ENCODE measurements at regions not wholly inside any gene's neighbourhood (a gene's known extent, or its start where the extent isn't known, plus 50 kb on each side); places are given as distances from the start of the nearest gene placed in this dataset.

DNA sequence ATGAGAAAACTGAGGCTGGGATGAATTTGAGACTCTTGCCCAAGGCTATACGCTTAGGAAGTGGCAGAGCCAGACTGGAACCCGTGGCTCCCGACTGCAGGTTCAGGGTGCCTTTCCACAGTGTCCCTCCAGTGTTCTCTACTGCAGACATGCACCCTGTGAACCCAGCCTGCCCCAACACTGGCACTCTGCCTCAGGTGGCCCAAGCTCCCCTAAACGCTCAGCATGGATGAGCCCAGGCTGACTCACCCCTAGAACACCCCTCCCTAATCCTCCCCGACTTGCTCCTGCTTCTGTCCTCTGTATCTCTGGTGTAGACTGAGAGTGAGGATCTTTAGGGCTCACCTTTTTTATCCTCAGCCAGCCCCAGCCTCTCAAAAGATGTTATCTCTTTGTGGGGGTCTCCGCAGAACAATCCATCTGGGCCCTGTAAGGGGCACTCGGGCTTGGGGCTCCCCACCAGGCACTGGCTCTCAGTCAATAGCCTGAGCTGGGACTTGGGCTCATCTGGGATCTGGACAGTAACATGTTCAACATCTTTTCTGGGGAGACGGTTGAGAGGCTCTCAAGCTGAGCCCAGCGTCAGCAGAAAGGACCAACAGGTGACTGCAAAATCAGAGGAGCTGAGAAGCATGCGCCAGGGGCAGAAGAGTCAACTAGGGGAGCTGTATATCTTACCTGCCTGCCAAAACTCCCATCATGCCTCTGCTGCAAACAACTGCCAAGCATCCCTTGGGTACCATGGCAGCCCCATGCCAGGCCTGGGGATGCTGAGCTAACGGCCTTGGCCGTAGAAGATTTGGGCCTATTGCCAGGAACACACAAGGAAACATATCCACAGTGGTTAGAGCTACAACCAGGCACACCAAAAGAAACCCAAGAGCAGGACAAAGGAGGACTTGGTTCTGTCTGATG, 176.2 kb downstream of the BUD13 start:
- no peak for DNase-seq

- DNase-seq, result no peak
Observed at GRCh38 chr11:116595305-116595880, 177.4 kb downstream of the BUD13 start.

DNA sequence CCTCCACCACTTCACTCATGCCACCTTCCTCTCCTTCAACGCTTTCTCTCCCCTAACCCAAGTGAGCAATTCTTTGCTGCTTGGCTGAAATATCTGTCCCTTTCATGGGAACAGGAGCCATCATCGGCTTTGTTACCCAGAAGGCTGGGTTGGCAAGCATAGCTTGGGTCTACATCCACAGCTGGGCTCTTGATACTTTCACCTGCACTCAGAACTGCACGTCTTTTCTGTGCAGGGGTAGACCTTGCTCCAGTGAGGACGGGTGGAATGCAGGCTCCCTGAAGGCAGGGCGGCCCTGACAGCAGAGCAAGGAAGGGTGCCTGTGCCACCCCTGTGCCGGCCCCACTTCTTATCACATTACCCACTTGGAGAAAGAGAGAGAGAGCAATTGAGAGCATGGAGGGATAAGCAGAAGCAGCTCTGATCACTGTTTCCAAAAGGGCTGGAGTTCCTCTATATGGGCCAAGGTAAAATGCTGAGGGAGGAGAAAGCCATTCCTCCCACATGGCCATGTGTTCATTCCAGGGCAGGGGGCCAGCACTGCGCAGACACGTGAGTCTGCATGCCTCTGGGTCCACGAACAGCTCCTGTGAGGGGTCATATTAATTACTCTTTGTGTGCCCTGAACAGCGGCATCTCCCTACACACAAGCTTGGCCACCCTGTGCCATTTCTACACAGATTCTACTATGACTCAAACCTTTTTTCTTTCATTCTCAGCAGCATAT, 181.8 kb downstream of the BUD13 start:
- no peak for DNase-seq

DNA sequence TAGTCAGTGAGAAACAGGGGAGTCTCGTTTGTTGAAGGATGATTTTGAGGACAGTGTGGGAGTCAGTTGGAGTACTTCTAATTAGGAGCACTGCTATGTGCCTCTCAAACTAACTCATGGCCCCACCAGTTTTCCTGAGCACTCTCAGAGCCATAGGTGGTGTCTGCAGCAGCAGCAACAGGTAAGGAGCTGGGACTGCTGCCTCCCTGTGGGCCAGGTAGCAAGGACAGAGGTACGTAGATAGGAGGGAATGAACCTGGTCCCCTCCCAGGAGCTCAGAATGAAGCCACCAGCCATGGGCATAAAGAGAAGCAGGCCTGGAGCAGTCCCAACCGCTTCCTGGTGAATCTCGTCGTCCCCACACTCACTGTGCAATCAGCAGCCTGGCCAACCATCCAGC, 183.4 kb downstream of the BUD13 start:
- DNase-seq, result no peak

- DNase-seq, result no peak
Observed at GRCh38 chr11:116586392-116586791, 186.4 kb downstream of the BUD13 start.

GRCh38 chr11:116582571-116582970, 190.2 kb downstream of the BUD13 start:
- no peak for DNase-seq

GRCh38 chr11:116581349-116581748, 191.4 kb downstream of the BUD13 start:
- DNase-seq, result no peak

GRCh38 chr11:116580799-116581198, 192.0 kb downstream of the BUD13 start:
- DNase-seq, result no peak

DNA sequence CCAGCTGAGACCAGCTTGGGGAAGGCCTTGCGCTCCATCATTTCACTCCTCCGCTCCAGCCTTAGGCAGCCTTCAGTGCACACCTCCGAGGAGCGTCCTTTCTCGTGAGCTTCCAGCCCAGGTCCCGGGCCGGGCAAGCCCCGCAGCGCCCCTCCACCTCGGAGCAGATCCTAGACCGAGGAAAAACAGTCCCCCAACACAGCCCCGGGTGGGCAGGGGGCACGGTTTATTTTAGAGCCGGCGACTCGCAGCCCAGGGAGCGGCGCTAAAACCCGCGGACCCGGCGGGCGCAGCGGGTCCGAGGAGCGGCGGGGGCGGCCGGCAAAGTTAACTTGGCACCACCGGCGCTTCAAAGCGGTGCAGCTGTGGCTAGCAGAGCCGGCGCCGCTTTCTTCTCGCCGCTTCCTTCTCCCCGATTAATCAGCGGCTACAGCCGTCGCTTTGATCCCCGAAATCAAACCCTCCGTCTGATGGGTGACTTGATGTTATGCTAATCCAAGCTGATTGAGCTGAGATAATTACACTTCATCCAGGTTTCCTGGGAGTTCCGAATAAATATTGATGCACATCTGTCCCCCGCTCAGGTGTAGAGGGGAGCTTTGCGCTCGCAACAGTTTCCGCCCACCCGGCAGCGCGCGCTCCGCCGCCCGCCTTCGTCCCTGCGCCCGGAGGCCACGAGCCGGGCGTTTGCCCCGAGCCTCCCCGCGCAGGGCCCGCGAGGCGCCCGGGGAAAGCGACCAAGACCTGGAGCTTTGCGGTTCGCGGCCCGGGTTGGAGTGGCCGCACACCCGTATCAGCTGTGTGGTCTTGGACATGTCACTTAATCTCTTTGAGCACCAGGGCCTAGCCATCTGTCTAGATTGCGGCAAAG, 192.7 kb downstream of the BUD13 start:
- DNase-seq, result no peak

DNA sequence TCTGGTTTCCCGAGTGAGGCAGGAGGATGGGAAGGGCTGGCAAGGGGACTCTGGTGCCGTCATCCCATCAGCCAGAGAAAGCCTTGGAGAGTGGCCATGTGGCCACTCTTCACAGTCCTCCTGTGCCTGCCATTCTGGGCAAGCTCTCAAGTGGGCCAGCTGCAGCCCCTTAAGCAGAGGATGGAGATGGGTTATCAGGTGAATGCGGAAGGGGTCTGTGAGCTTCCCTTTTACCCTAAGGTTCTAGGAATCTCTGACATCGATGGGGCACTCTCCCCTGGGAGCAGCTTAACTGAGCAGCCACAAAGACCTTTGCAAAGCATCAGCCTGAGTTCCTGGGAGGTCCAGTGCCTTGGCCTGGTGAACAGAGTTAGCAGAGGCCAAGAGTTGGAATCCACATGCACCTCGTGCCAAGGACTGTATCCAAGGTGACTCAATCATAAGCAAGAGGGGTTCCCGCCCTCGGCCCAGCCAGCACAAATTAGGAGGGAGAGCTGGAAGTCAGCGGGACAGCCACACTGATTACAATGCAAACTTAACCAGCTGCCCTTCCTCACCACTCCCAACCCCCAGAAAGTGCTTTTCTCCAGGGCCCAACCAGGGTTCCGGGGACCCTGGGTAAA, 193.6 kb downstream of the BUD13 start:
- no peak for DNase-seq

GRCh38 chr11:116577956-116578355, 194.8 kb downstream of the BUD13 start:
- DNase-seq, result no peak

DNA sequence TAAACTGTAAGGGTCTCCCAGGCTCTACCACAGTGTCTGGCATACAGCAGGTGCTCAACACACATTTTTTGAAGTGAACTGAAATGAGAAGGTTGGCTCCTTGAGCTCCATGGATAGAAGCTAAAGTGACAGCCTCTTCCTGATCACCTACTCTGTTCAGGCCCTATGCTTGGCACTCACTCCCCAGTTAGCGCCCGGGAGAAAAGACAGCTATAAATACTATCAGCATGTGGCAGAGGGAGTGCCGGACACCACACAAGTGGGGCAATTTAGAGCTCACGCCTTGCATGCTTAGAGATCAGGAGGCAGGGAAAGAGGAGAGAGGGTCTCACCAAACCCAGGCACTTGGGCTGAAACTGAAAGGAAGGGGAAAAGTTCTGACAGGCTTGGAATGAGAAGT, 195.5 kb downstream of the BUD13 start:
- no peak for DNase-seq

DNA sequence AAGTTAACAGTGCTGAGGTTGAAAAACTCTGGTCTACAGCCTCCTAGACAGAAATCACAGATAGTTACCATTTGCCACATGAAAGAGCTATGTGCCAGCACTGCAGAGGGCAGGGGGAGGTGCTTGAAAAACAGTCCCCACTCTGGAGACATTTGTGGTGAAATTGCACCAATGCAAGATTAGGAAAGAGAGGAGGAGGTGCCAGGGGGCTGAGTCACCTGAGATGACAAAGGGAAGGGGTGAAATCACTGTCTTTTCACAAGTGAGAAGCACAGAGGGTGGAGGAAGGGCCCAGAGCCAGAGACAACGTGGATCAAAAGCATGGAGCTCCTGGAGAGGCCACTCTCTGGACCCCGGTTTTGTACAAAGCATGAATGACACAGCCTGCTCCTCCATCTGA, 196.3 kb downstream of the BUD13 start:
- DNase-seq, result no peak

GRCh38 chr11:116567721-116568242, 205.0 kb downstream of the BUD13 start:
- DNase-seq, result no peak

DNA sequence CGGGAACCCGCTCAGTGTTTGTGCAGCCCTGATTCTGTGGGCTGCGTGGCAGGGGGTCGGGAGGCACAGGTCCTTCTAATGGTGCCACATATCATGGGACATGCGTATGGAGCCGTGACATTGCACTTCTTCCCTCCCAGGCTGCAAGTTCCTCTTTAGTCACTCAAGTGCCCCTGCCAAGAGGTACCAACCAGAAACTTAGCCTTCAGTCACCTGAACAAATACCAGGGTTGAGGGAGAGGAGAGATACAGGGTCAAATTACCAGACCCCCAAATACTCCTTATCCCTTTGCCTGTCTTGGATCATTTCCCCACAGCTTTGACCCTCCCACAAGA, 209.1 kb downstream of the BUD13 start:
- DNase-seq, result no peak

- no peak for DNase-seq
Observed at GRCh38 chr11:116563028-116563711, 209.6 kb downstream of the BUD13 start.

- DNase-seq, result no peak
Observed at GRCh38 chr11:116560589-116560988, 212.2 kb downstream of the BUD13 start.

GRCh38 chr11:116558504-116559211, 214.1 kb downstream of the BUD13 start:
- no peak for DNase-seq

- DNase-seq, result no peak
Observed at GRCh38 chr11:116557282-116557681, 215.5 kb downstream of the BUD13 start.

DNA sequence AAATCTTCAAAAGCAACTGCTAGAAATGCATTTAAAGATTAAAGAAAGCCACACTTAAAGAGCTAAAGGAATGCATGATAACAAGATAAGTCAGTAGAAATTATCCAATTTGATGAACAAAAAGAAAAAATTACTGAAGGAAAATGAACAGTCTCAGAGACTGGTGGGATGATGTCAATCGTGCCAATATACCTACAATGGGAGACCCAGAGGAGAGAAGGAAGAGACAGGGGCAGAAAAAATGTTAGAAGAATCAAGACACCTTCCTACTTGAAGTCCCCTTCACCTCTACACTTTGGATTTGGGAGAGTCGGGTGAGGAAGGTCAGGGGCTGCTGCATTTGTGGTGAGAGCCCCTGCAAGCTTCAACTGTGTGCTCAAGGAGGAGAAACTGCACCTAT, 216.3 kb downstream of the BUD13 start:
- no peak for DNase-seq

DNA sequence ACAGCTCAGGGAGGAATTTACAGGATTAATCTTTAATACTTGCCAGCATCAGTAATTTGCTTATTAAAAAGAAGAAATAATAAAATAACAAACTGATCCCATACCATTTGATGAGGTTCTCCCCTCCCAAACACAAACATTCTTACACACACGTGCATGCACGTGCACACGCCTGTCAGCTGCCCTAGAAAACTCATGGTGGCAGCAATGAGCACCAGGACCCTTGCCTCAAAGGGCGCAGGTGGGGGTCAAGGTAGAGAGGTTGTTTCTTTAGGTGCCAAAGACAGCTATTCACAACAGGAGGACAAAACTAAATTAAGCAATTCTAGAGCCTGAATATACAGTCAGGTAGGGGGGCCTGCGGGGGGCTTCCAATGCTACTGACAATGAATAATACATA, 219.3 kb downstream of the BUD13 start:
- DNase-seq, result no peak

All from left hindlimb (tissue), 1 donor.